ENCODE measurements at regions not wholly inside any gene's neighbourhood (a gene's known extent, or its start where the extent isn't known, plus 50 kb on each side); places are given as distances from the start of the nearest gene placed in this dataset.

DNA sequence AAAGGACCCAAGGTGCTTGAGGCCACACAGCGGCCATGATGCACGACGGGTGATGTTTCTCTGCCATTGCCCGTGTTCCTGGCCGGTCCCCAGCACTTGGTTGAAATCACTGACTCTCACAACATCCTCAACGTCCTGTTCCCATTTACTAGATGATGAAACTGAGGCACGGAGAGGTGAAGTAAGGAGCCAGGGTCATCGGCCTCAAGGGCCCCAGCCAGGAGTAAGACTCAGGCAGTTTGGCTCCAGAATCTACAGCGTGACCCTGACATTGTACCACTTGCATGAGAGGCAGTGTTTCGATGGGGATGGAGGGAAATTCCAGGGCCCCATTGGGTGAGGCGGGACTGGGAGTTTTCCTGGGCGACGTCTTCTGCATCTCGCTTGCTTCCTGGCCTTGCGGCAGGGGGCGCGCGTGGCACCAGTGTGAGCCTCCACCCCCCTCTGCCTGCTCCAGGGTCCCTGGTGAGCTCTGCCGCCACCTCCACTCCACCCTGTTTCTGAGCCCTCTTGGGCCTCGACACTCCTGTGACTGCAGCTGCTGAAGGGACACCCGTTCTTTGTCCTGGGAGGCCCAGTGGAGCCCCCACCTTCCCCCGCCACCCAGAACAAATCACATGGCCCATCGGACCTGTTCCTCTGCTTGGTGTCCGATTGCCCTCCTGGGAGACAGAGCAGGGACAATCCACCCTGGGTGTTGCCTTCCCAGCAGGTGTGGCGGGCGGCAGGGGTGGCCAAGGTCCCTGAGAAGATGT lies 133.0 kb upstream of the GSE1 start:
- Histone ChIP-seq H3K4me3 (no peak overlapping the region), H3K9ac (ENCODE audit: insufficient read depth in 1 of 2, low read length in 2 of 2) (no peak overlapping the region), H3K4me1 (ENCODE audit: control insufficient read depth in 5 of 5, insufficient read depth in 5 of 5, low read length in 5 of 5) (peaks cover 0 to 20% (median 0%) of the 10 kb centered on the region in 5 donors), H3K36me3 (ENCODE audit: control insufficient read depth in 4 of 4, insufficient read depth in 4 of 4, low read length in 4 of 4) (peaks cover 0 to 3% (median 0%) of the 10 kb centered on the region in 4 donors), H3K27ac (ENCODE audit: low read depth in 1 of 2, low read length in 1 of 2) (no peak overlapping the region), H3K27me3 (ENCODE audit: control insufficient read depth in 3 of 3, insufficient read depth in 3 of 3, low read length in 2 of 3) (no peaks in the 10 kb centered on the region), H3K9me3 (ENCODE audit: control insufficient read depth in 4 of 4, insufficient read depth in 3 of 4, low read length in 3 of 4) (no peaks in the 10 kb centered on the region)
- DNase-seq, result peak; percentile 35 to 61 (median 52)
- ATAC-seq (ENCODE audit: insufficient read depth, low FRiP score), result no peak
- TF ChIP-seq, protein P1, sequence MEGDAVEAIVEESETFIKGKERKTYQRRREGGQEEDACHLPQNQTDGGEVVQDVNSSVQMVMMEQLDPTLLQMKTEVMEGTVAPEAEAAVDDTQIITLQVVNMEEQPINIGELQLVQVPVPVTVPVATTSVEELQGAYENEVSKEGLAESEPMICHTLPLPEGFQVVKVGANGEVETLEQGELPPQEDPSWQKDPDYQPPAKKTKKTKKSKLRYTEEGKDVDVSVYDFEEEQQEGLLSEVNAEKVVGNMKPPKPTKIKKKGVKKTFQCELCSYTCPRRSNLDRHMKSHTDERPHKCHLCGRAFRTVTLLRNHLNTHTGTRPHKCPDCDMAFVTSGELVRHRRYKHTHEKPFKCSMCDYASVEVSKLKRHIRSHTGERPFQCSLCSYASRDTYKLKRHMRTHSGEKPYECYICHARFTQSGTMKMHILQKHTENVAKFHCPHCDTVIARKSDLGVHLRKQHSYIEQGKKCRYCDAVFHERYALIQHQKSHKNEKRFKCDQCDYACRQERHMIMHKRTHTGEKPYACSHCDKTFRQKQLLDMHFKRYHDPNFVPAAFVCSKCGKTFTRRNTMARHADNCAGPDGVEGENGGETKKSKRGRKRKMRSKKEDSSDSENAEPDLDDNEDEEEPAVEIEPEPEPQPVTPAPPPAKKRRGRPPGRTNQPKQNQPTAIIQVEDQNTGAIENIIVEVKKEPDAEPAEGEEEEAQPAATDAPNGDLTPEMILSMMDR (IDR thresholded peaks at IDR 0.05; ENCODE audit: control extremely low read depth, extremely low read depth), result no peak
- WGBS, 2 donors, result 75 to 85% methylated on average over 26 of the region's 26 CpGs

DNA sequence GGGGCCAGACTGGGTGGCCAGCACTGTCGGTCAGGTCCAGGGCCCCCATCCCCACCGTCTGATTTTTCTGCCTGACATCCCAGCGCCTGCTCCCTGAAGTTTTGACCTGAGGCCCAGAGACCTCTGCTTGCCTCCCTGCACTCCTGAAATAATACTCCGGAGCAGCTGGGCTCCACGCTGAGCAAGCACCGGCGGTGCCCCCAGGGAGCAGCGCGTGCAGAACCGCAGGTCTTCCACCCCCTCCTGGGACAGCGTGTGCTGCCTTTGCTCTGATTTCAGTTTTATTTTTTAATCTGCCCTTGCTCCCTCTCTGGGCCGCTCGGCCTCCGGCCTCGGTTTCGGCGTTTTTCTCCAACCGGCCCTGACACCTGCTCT lies 132.4 kb upstream of the GSE1 start:
- H3K27ac ChIP-seq (ENCODE audit: low read depth in 1 of 2, low read length in 1 of 2), result no peak overlapping the region
- 89 to 95% methylated on average over 18 of the region's 18 CpGs for WGBS, 2 donors
- no peak for ATAC-seq (ENCODE audit: insufficient read depth, low FRiP score)
- no peaks in the 10 kb centered on the region for H3K9me3 ChIP-seq (ENCODE audit: control insufficient read depth in 4 of 4, insufficient read depth in 3 of 4, low read length in 3 of 4)
- no peak for DNase-seq
- peaks cover 0 to 3% (median 0%) of the 10 kb centered on the region in 4 donors for H3K36me3 ChIP-seq (ENCODE audit: control insufficient read depth in 4 of 4, insufficient read depth in 4 of 4, low read length in 4 of 4)
- H3K27me3 ChIP-seq (ENCODE audit: control insufficient read depth in 3 of 3, insufficient read depth in 3 of 3, low read length in 2 of 3), result no peaks in the 10 kb centered on the region
- H3K4me1 ChIP-seq (ENCODE audit: control insufficient read depth in 5 of 5, insufficient read depth in 5 of 5, low read length in 5 of 5), result peaks cover 0 to 17% (median 0%) of the 10 kb centered on the region in 5 donors
- TF ChIP-seq, protein P1 (IDR thresholded peaks at IDR 0.05; ENCODE audit: control extremely low read depth, extremely low read depth), result no peak
- H3K9ac ChIP-seq (ENCODE audit: insufficient read depth in 1 of 2, low read length in 2 of 2), result no peak overlapping the region
- no peak overlapping the region for H3K4me3 ChIP-seq

DNA sequence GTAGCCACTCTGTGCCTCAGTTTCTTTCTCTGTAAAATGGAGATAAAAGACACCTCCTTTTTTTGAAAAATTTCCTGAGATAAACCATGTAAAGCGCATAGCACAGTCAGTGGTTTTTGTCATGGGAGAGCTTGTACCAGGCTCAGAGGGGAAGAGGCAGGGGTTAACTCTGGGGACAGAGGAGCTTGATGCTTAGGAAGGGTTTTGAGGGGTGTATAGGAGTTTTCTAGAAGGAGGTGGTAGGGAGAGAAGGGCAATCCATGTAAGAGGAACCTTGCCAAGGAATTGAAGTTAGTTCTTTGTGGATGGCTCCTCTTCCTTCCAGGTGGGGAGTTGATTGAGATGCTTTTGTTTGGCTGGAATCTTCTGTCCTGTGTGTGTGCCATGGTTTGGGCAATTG lies 131.9 kb upstream of the GSE1 start:
- TF ChIP-seq, protein P1 (IDR thresholded peaks at IDR 0.05; ENCODE audit: control extremely low read depth, extremely low read depth), result no peak
- 98 to 100% methylated on average over 1 of the region's 1 CpG for WGBS, 2 donors

More for the DNA sequence above, 131.9 kb upstream of the GSE1 start:
- no peak overlapping the region for H3K4me3 ChIP-seq
- H3K9ac ChIP-seq (ENCODE audit: insufficient read depth in 1 of 2, low read length in 2 of 2), result no peak overlapping the region
- peaks cover 0 to 20% (median 2%) of the 10 kb centered on the region in 5 donors for H3K4me1 ChIP-seq (ENCODE audit: control insufficient read depth in 5 of 5, insufficient read depth in 5 of 5, low read length in 5 of 5)
- ATAC-seq (ENCODE audit: insufficient read depth, low FRiP score) (no peak), DNase-seq (no peak)
- peaks cover 0 to 3% (median 0%) of the 10 kb centered on the region in 4 donors for H3K36me3 ChIP-seq (ENCODE audit: control insufficient read depth in 4 of 4, insufficient read depth in 4 of 4, low read length in 4 of 4)
- no peak overlapping the region for H3K27ac ChIP-seq (ENCODE audit: low read depth in 1 of 2, low read length in 1 of 2)
- no peaks in the 10 kb centered on the region for H3K9me3 ChIP-seq (ENCODE audit: control insufficient read depth in 4 of 4, insufficient read depth in 3 of 4, low read length in 3 of 4)
- no peaks in the 10 kb centered on the region for H3K27me3 ChIP-seq (ENCODE audit: control insufficient read depth in 3 of 3, insufficient read depth in 3 of 3, low read length in 2 of 3)
